Endodermal cell (in vitro differentiated cells): ENCODE measurements at regions not wholly inside any gene's neighbourhood (a gene's known extent, or its start where the extent isn't known, plus 50 kb on each side); places are given as distances from the start of the nearest gene placed in this dataset.

ENCODE experiments used
- DNase-seq: peaks from one replicate; pipeline ENCODE4 v3.0.0-alpha.2; 2017
- H3K27ac ChIP-seq: 2 replicates; pipeline ENCODE4 v1.5.1; 2013; ENCODE audit warnings: mild to moderate bottlenecking, low read depth, low read length, moderate library complexity
- H3K27me3 ChIP-seq: 2 replicates; pipeline ENCODE4 v1.6.1; 2013; ENCODE audit warnings: mild to moderate bottlenecking, low read length, moderate library complexity; ENCODE audit not compliant: insufficient read depth, control insufficient read depth, poor library complexity, severe bottlenecking
- H3K36me3 ChIP-seq: 2 replicates; pipeline ENCODE4 v1.7.0; 2013; ENCODE audit warnings: mild to moderate bottlenecking, low read length, moderate library complexity; ENCODE audit not compliant: control insufficient read depth, insufficient read depth
- H3K4me1 ChIP-seq: one replicate; pipeline ENCODE4 v1.7.0; 2013; ENCODE audit warnings: low read length; ENCODE audit not compliant: control insufficient read depth, insufficient read depth
- H3K4me3 ChIP-seq: 2 replicates; pipeline ENCODE4 v1.5.1; 2013; ENCODE audit warnings: mild to moderate bottlenecking, low read length, moderate library complexity
- H3K9ac ChIP-seq: 2 replicates; pipeline ENCODE4 v1.6.1; 2013; ENCODE audit warnings: mild to moderate bottlenecking, low read length, moderate library complexity; ENCODE audit not compliant: poor library complexity, severe bottlenecking; ENCODE audit errors: extremely low read depth
- H3K9me3 ChIP-seq: 2 replicates; pipeline ENCODE4 v1.6.1; 2013; ENCODE audit warnings: mild to moderate bottlenecking, low read length, moderate library complexity; ENCODE audit not compliant: control insufficient read depth
- H3K27ac Mint-ChIP-seq: 2 replicates; pipeline ENCODE4 v1.8.0; 2020; ENCODE audit warnings: mixed read lengths
- H3K27me3 Mint-ChIP-seq: 2 replicates; pipeline ENCODE4 v1.8.0; 2021; ENCODE audit warnings: mild to moderate bottlenecking, mixed read lengths; ENCODE audit not compliant: insufficient read depth
- H3K36me3 Mint-ChIP-seq: 2 replicates; pipeline ENCODE4 v1.8.0; 2020; ENCODE audit warnings: low read depth, mixed read lengths
- H3K4me1 Mint-ChIP-seq: 2 replicates; pipeline ENCODE4 v1.8.0; 2020; ENCODE audit warnings: mixed read lengths
- H3K4me3 Mint-ChIP-seq: 2 replicates; pipeline ENCODE4 v1.8.0; 2020; ENCODE audit warnings: mild to moderate bottlenecking, moderate library complexity, mixed read lengths
- H3K9me3 Mint-ChIP-seq: 2 replicates; pipeline ENCODE4 v1.8.0; 2020; ENCODE audit warnings: mild to moderate bottlenecking, mixed read lengths
- CTCF ChIP-seq: fragments of 200-600 bp; sonication (generic); conservative IDR thresholded peaks from 2 replicates; pipeline ENCODE4 v1.5.0; 2021; ENCODE audit warnings: antibody characterized with exemption, mild to moderate bottlenecking
- WGBS, 2 experiments: methylation state at CpG; one replicate each; pipeline versions ENCODE4 v1.1.5 to v1.1.7; 2013; ENCODE audit warnings: missing lambda C conversion rate in 2 of 2, mixed read lengths in 1 of 2; ENCODE audit not compliant: insufficient coverage in 1 of 2, insufficient read length in 1 of 2; 5-methylcytosine and 5-hydroxymethylcytosine counted together

GRCh38 chr4:149932188-149932587, 116.5 kb upstream of the IQCM start:
- DNase-seq = no peak
- Histone ChIP-seq H3K9ac (no peak overlapping the region), H3K4me1 (no peaks in the 10 kb centered on the region), H3K27ac (no peak overlapping the region), H3K4me3 (no peak overlapping the region), H3K9me3 (no peaks in the 10 kb centered on the region), H3K27me3 (no peaks in the 10 kb centered on the region), H3K36me3 (no peaks in the 10 kb centered on the region)
- Mint-ChIP-seq H3K36me3 (no peaks in the 10 kb centered on the region), H3K9me3 (no peaks in the 10 kb centered on the region), H3K4me1 (peaks cover 3% of the 10 kb centered on the region), H3K27ac (no peak overlapping the region), H3K4me3 (no peak overlapping the region), H3K27me3 (no peaks in the 10 kb centered on the region)
- WGBS, 2 experiments = 81 to 89% methylated on average over 3 of the region's 3 CpGs
- no peak for TF ChIP-seq CTCF

- Mint-ChIP-seq H3K27me3 (no peaks in the 10 kb centered on the region), H3K4me3 (no peak overlapping the region), H3K9me3 (peaks cover under 1% of the 10 kb centered on the region), H3K27ac (no peak overlapping the region), H3K36me3 (no peaks in the 10 kb centered on the region), H3K4me1 (peaks cover 3% of the 10 kb centered on the region)
- H3K9me3 ChIP-seq = no peaks in the 10 kb centered on the region
- TF ChIP-seq CTCF = no peak
- H3K4me3 ChIP-seq = no peak overlapping the region
- no peaks in the 10 kb centered on the region for H3K27me3 ChIP-seq
- WGBS, 2 experiments = 60 to 83% methylated on average over 1 of the region's 1 CpG
- no peak overlapping the region for H3K9ac ChIP-seq
- H3K4me1 ChIP-seq = no peaks in the 10 kb centered on the region
- no peak for DNase-seq
- H3K27ac ChIP-seq = no peak overlapping the region
- H3K36me3 ChIP-seq = no peaks in the 10 kb centered on the region
These were observed 117.5 kb upstream of the IQCM start for GRCh38 chr4:149933120-149933519.

GRCh38 chr4:149933883-149934282, 118.2 kb upstream of the IQCM start:
- WGBS, 2 experiments = 88 to 93% methylated on average over 3 of the region's 3 CpGs
- Mint-ChIP-seq H3K9me3 (peaks cover 5% of the 10 kb centered on the region), H3K4me1 (peaks cover 3% of the 10 kb centered on the region), H3K36me3 (no peaks in the 10 kb centered on the region), H3K4me3 (no peak overlapping the region), H3K27me3 (no peaks in the 10 kb centered on the region), H3K27ac (no peak overlapping the region)
- no peak overlapping the region for H3K9ac ChIP-seq
- no peaks in the 10 kb centered on the region for H3K27me3 ChIP-seq
- H3K4me1 ChIP-seq = no peaks in the 10 kb centered on the region
- H3K27ac ChIP-seq = no peak overlapping the region
- no peaks in the 10 kb centered on the region for H3K9me3 ChIP-seq
- TF ChIP-seq CTCF = no peak
- H3K36me3 ChIP-seq = no peaks in the 10 kb centered on the region
- no peak for DNase-seq
- H3K4me3 ChIP-seq = no peak overlapping the region
